ENCODE measurements at regions not wholly inside any gene's neighbourhood (a gene's known extent, or its start where the extent isn't known, plus 50 kb on each side); places are given as distances from the start of the nearest gene placed in this dataset.
"Not testable (repeated sequence)": the region's sequence is repeated elsewhere in the genome, so short reads cannot be mapped to it uniquely, and the experiment has no call there.

- not testable (repeated sequence) for TF ChIP-seq ZNF274 (IDR thresholded peaks at IDR 0.05; ENCODE audit: low read depth, low read length); YY1 (IDR thresholded peaks at IDR 0.05; ENCODE audit: insufficient read depth, insufficient read length); SUZ12 (IDR thresholded peaks at IDR 0.05; ENCODE audit: extremely low read depth, insufficient read depth, insufficient read length)
These were observed 55.1 kb upstream of the RBMX start for GRCh38 chrX:136935533-136936182.
